GM12891 (cell line): ENCODE measurements at regions not wholly inside any gene's neighbourhood (a gene's known extent, or its start where the extent isn't known, plus 50 kb on each side); places are given as distances from the start of the nearest gene placed in this dataset.

Experiments
- DNase-seq: peaks from one replicate; pipeline ENCODE4 v3.0.0; 2011; ENCODE audit warnings: low spot score; ENCODE audit not compliant: insufficient read length
- FAIRE-seq: peaks from 2 replicates; lab custom pipeline; 2011; peaks lifted over from hg19 to GRCh38; lab: Jason Lieb, UNC
- PAX5 ChIP-seq: IDR thresholded peaks from 2 replicates; pipeline ENCODE4 v1.6.1; 2011; ENCODE audit warnings: low read length, moderate library complexity, mild to moderate bottlenecking; ENCODE audit not compliant: insufficient read depth, severe bottlenecking
- POLR2A ChIP-seq: IDR thresholded peaks from 2 replicates; pipeline ENCODE4 v1.6.1; 2011; ENCODE audit warnings: low read depth, low read length, control low read depth
- POLR2AphosphoS5 ChIP-seq: IDR thresholded peaks from 2 replicates; pipeline ENCODE4 v1.6.1; 2011; ENCODE audit warnings: low read depth, low read length, control low read depth
- POU2F2 ChIP-seq: IDR thresholded peaks from 2 replicates; pipeline ENCODE4 v1.6.1; 2011; ENCODE audit warnings: low read depth, mild to moderate bottlenecking, control low read depth, low read length, moderate library complexity
- SPI1 ChIP-seq: IDR thresholded peaks from 2 replicates; pipeline ENCODE4 v1.6.1; 2011; ENCODE audit warnings: low read depth, low read length, control low read depth
- TAF1 ChIP-seq: IDR thresholded peaks from 2 replicates; pipeline ENCODE4 v1.6.1; 2011; ENCODE audit warnings: low read depth, low read length, control low read depth

DNA sequence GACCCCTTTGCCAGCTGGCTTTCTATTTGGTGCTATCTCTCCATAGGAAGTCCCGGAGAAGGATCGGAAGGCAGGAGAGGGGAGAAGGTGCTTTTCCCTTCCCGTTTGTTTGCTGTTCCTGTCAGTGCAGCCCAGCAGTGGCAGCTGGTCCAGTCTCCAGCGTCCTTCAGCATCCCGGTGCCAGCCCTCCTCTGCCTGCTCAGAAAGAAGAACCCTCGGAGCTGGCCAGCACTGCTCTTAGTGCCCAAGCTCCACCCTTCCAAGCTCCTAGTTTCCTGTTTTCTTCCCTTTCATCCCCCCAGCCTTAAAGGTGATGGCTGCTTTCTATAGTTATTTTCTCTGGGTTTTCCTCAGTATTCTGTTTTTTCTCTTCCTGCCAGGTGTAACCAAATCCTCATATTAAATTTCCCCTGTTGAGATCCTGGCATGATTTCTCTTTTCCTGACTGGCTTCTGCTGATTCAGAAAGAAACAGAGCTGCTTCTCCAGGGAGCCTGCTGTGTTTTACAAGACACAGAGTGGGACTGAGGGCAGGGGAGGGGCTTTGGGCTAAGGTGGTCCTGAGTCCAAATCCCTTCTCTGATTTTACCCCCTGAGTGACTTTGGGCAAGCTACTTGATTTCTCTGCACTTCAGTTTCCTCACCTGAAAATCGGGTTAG lies 186.8 kb downstream of the COPRS start:
- TF ChIP-seq POLR2AphosphoS5 (no peak), TAF1 (no peak), POU2F2 (no peak), SPI1 (no peak), POLR2A (no peak), PAX5 (no peak)
- FAIRE-seq (no peak), DNase-seq (no peak)

DNA sequence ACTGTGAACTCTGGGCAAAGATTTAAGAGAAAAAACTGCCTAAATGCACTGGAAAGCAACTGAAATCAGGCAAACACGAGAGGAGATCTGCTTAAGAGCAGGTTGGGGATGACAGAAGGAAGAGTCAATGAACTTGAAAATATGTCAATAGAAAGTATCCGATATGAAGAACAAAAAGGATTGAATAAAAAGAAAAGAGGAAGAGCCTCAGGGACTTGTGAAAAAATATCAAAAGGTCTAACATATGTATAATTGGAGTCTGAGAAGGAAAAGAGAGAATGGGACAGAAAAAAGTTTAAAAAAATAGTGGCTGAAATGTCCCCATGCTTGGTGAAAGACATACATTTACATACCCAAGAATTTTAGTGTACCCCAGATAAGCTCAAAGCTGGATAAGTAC lies 195.5 kb downstream of the COPRS start:
- DNase-seq: no peak
- no peak for FAIRE-seq
- no peak for TF ChIP-seq SPI1
- TF ChIP-seq POU2F2: no peak
- no peak for TF ChIP-seq TAF1
- TF ChIP-seq POLR2A: no peak
- no peak for TF ChIP-seq POLR2AphosphoS5
- no peak for TF ChIP-seq PAX5

DNA sequence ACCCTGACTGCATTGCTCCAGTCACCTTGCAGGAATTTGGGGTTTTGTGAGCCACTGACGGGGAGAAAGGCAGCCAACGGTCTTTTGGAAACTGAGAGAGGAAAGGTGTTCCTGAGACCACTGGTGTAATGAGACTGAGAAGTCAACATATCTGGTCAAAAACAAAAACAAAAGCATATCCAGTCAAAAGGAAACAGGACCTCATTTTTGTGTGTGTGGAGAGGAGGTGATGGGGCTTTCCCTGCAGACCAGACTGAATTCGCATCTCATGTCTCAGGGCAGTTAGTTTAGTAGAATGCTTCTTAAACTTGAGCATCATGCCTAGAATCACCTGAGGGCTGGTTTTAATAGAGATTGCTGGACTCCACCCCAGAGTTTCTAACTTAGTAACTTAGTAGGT lies 198.4 kb downstream of the COPRS start:
- TF ChIP-seq POLR2A: no peak
- TF ChIP-seq SPI1: no peak
- TF ChIP-seq PAX5: no peak
- no peak for TF ChIP-seq POLR2AphosphoS5
- no peak for TF ChIP-seq POU2F2
- TF ChIP-seq TAF1: no peak
- DNase-seq: no peak
- peak; percentile 51 for FAIRE-seq

DNA sequence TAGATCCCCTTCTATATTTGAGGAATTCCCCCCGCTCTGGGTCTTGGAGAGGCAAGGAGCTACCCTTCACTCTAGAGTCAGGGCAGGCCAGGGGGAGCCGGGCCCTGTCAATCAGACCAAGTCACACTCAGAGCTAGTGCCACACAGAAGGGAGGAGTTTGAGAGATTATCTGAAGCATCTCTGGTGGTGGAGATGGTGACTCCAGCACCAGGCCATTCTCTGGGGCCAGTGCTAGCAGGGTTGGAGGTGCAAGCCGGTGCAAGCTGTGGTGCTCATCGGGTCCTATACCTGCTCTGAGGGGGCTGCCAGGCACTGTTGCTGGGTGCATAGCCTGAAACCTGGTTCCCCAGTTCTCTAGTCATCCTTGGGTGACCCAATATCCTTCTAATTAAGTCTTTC lies 201.2 kb downstream of the COPRS start:
- TF ChIP-seq POLR2A: no peak
- DNase-seq (no peak), FAIRE-seq (no peak)

DNA sequence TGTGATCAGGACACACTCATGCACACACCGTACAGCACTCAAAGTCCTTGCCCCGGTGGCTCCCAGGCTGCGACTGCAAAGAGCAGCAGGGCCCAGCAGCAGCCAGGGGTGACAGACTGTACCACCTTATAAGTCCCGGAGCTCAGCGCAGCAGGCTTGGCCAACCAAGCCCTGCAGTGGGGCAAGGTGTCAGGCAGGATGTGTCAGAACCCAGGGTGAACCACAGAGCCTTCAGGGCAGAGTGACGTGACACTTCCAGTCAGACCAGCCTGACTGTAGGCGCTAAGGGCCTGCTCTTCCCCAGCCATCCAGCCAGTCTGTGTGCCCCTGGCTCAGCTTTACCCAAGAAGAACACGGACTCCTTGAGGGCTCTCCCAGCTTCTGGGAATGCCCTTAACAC lies 204.1 kb downstream of the COPRS start:
- TF ChIP-seq POLR2A: no peak
- no peak for TF ChIP-seq SPI1
- TF ChIP-seq PAX5: no peak
- TF ChIP-seq POU2F2: no peak
- FAIRE-seq (no peak), DNase-seq (no peak)

DNA sequence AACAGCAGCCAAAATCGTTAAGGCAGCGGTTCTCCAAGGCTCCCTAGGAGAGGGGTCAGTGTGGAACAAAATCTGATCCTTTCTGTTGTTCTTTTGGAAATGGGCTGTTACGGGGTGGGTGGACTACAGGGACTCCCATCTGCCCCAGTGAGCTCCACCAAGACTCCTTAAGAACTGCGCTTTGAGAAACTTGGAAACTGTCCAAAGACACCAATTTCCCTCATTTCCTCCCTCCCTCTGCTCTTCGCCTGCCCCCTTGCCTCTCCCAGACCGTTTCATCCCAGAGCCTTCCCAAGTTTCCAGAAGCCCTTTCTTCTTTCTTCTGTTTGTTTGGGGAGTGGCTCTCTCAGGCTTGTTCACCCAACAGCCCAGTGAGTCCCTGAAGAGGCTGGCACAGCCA lies 205.4 kb downstream of the COPRS start:
- no peak for DNase-seq
- no peak for FAIRE-seq
- no peak for TF ChIP-seq PAX5
- TF ChIP-seq SPI1: no peak
- no peak for TF ChIP-seq TAF1
- TF ChIP-seq POU2F2: no peak
- TF ChIP-seq POLR2AphosphoS5: no peak
- no peak for TF ChIP-seq POLR2A

DNA sequence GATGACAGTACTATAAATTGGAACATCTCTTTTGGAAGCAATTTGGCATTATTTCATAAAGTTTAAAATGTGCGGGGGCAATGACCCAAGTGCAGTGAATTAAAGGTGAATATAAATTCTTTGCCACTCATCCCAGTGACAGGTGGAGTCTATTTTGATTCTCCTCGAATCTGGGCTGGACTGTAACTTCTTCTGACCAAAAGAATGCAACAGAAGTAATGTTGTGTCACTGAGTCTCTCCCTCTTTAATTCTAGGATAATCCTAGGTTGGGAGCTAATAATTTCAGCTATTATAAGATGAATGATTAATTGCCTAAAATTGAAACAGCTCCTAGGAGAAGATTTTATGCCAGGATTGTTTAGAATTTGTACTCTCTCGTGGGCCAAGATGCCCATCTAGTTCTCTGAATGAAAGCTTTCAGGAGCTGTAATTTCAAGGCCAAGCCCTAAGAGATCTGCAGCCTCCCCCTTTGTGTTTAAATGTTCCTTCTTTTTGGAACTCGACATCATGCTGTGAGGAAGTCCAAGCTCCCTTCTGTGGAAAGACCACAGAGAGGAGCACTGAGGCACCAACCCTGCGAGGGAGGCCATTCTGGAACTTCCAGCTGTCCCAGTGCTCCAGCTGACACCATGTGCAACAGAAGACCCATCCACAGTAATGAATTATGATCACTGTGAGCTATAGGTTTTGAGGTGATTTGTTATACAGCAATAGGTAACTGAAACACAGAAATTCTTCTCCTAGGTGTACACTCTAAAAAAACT lies 208.1 kb downstream of the COPRS start:
- TF ChIP-seq POU2F2 (no peak), POLR2AphosphoS5 (no peak), SPI1 (no peak), PAX5 (no peak), TAF1 (no peak), POLR2A (no peak)
- FAIRE-seq: no peak
- no peak for DNase-seq

DNA sequence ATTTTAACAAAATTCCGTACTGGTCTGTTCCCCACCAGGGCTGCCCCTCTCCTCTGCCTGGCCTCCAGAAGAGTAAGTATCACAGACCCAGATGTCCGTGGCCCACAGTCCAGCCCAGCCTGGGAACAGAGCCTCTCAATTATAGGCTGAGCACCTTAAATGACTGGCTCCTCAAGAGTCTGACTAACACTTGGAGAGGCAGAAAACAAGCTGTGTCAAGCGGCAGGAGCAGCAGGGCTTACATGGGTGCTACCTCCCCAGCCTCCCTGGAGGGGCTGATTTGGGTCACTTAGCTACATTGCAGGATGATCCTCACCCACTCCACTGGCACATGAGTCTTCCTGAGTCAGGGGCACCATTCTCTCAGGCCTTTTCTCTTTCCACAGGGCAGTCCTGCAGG lies 209.7 kb downstream of the COPRS start:
- TF ChIP-seq POLR2A (no peak), POU2F2 (no peak), TAF1 (no peak), PAX5 (no peak), SPI1 (no peak), POLR2AphosphoS5 (no peak)
- no peak for DNase-seq
- FAIRE-seq: no peak

DNA sequence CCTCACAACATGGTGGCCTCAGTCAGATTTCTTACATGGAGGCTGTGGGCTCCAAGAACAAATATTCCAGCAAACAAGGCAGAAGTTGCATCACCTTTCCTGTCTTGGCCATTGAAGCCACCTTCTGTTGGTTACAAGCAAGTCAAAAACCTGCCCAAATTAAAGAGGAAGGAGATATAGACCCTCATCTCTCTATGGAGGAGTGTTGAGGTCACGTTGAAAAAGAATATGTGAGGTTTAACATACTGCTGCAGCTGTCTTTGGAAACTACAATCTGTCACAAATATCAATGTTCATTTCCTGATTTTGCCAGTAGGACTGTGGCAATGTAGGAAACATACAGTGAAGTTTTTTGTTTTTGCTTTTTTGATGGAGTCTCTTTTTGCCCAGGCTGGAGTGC lies 211.4 kb downstream of the COPRS start:
- TF ChIP-seq POLR2AphosphoS5 (no peak), PAX5 (no peak), TAF1 (no peak), POLR2A (no peak), POU2F2 (no peak), SPI1 (no peak)
- DNase-seq: no peak

DNA sequence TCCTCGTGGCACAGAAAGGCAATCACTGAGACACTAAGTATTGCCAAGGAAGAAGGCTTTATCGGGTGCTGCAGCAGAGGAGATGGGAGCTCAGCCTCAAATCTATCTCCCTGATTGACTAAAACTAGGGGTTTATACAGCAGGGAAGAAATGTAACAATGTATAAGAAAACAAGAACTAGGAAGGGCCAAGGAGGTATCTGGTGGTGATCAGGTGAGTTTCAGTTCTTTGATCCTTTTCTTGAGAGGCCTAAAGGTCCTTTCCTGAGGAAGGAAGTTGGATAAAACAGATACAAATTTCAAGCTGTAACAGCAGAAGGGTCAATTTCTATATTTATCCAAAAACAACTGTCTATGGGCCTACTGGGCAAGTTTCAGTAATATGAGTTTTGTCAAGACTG lies 212.4 kb downstream of the COPRS start:
- TF ChIP-seq POLR2AphosphoS5 (no peak), POU2F2 (no peak), PAX5 (no peak), TAF1 (no peak), SPI1 (no peak), POLR2A (no peak)
- FAIRE-seq: no peak

More for the DNA sequence above, 211.4 kb downstream of the COPRS start:
- no peak for FAIRE-seq

More for the DNA sequence above, 212.4 kb downstream of the COPRS start:
- no peak for DNase-seq
